IMR-90 (cell line): ENCODE measurements at regions not wholly inside any gene's neighbourhood (a gene's known extent, or its start where the extent isn't known, plus 50 kb on each side); places are given as distances from the start of the nearest gene placed in this dataset.

Experiments
- ATAC-seq: fragments of 200-7000 bp; cut with Tn5 transposase; 2 replicates; pipeline ENCODE4 v1.9.1; 2020; ENCODE audit warnings: low read depth, mild to moderate bottlenecking, moderate library complexity
- BruUV-seq: library from RNA; stranded (reverse); fragments of 400-500 nt; replicated peaks from 2 replicates; lab custom pipeline; 2021; lab: Mats Ljungman, UMichigan
- CTCF ChIA-PET: fragments of 300-600 bp; formaldehyde crosslinking; extraction: SDS; loops from one replicate; lab custom pipeline; 2021; ENCODE audit warnings: antibody characterized with exemption; lab: Yijun Ruan, JAX
- POLR2A ChIA-PET: fragments of 300-600 bp; sonication (Branson Sonifier 250); formaldehyde crosslinking; loops from one replicate; lab custom pipeline; 2022; ENCODE audit warnings: antibody characterized with exemption; ENCODE audit not compliant: unreplicated experiment; lab: Charles Lee
- DNase-seq: peaks from one replicate; pipeline ENCODE4 v3.0.0; 2013
- H2AFZ ChIP-seq: replicated peaks from 2 replicates; pipeline ENCODE3; 2013; ENCODE audit warnings: low read length, mild to moderate bottlenecking; ENCODE audit not compliant: poor library complexity
- H2AK5ac ChIP-seq: 2 replicates; pipeline ENCODE4 v1.6.1; 2013; ENCODE audit warnings: low read depth, low read length, inconsistent platforms
- H2AK9ac ChIP-seq: replicated peaks from 2 replicates; pipeline ENCODE3; 2013; ENCODE audit warnings: mild to moderate bottlenecking, low read depth, low read length, moderate library complexity; ENCODE audit not compliant: poor library complexity
- H2BK120ac ChIP-seq: 2 replicates; pipeline ENCODE4 v1.6.1; 2013; ENCODE audit warnings: low read depth, low read length, inconsistent platforms
- H2BK15ac ChIP-seq: 3 replicates; pipeline ENCODE4 v1.6.1; 2013; ENCODE audit warnings: low read depth, low read length, inconsistent platforms
- H2BK20ac ChIP-seq: 2 replicates; pipeline ENCODE4 v1.6.1; 2013; ENCODE audit warnings: low read depth, mild to moderate bottlenecking, inconsistent platforms, low read length, moderate library complexity
- H2BK5ac ChIP-seq: 2 replicates; pipeline ENCODE4 v1.6.1; 2013; ENCODE audit warnings: mild to moderate bottlenecking, low read depth, low read length, inconsistent platforms; ENCODE audit not compliant: poor library complexity, severe bottlenecking
- H3K14ac ChIP-seq: replicated peaks from 2 replicates; pipeline ENCODE4 v1.6.1; 2013; ENCODE audit warnings: low read depth, low read length, inconsistent platforms
- H3K18ac ChIP-seq: 2 replicates; pipeline ENCODE4 v1.6.1; 2013; ENCODE audit warnings: low read depth, low read length, control low read depth
- H3K23ac ChIP-seq: 2 replicates; pipeline ENCODE4 v1.6.1; 2013; ENCODE audit warnings: low read depth, low read length, inconsistent platforms
- H3K27ac ChIP-seq: 2 replicates; pipeline ENCODE4 v1.5.1; 2013; ENCODE audit warnings: mild to moderate bottlenecking, control low read depth, low read length; ENCODE audit not compliant: insufficient read depth
- H3K27me3 ChIP-seq: 2 replicates; pipeline ENCODE4 v1.6.1; 2013; ENCODE audit warnings: low read length; ENCODE audit not compliant: control insufficient read depth, insufficient read depth
- H3K36me3 ChIP-seq: 2 replicates; pipeline ENCODE4 v1.6.1; 2013; ENCODE audit warnings: low read length, mixed read lengths; ENCODE audit not compliant: control insufficient read depth, insufficient read depth
- H3K4ac ChIP-seq: 2 replicates; pipeline ENCODE4 v1.6.1; 2013; ENCODE audit warnings: low read depth, low read length, inconsistent platforms
- H3K4me1 ChIP-seq: 2 replicates; pipeline ENCODE4 v1.6.1; 2013; ENCODE audit warnings: low read length, mixed read lengths; ENCODE audit not compliant: control insufficient read depth, insufficient read depth
- H3K4me2 ChIP-seq: 2 replicates; pipeline ENCODE4 v1.6.1; 2013; ENCODE audit warnings: low read depth, mild to moderate bottlenecking, control low read depth, low read length, moderate library complexity
- H3K4me3 ChIP-seq: 2 replicates; pipeline ENCODE4 v1.5.1; 2013; ENCODE audit warnings: low read depth, mild to moderate bottlenecking, control low read depth, low read length, moderate library complexity; ENCODE audit not compliant: insufficient read depth
- H3K56ac ChIP-seq: 2 replicates; pipeline ENCODE4 v1.6.1; 2013; ENCODE audit warnings: low read length, inconsistent platforms; ENCODE audit not compliant: insufficient read depth; ENCODE audit errors: extremely low read depth
- H3K79me1 ChIP-seq, 2 experiments: 2 replicates each; pipeline ENCODE4 v1.6.1; 2013; ENCODE audit warnings: low read length in 2 of 2, inconsistent platforms in 1 of 2, low read depth in 1 of 2
- H3K9ac ChIP-seq: 2 replicates; pipeline ENCODE4 v1.6.1; 2013; ENCODE audit warnings: low read depth, low read length, control low read depth
- H3K9me1 ChIP-seq: 2 replicates; pipeline ENCODE4 v1.6.1; 2013; ENCODE audit warnings: low read length, inconsistent platforms; ENCODE audit not compliant: insufficient read depth
- H3K9me3 ChIP-seq: 2 replicates; pipeline ENCODE4 v1.6.1; 2013; ENCODE audit warnings: low read length; ENCODE audit not compliant: control insufficient read depth, insufficient read depth
- H4K20me1 ChIP-seq: 2 replicates; pipeline ENCODE4 v1.6.1; 2013; ENCODE audit warnings: low read length, inconsistent platforms; ENCODE audit not compliant: insufficient read depth
- H4K5ac ChIP-seq: 2 replicates; pipeline ENCODE4 v1.6.1; 2013; ENCODE audit warnings: mild to moderate bottlenecking, low read depth, low read length, control low read depth
- H4K8ac ChIP-seq, 2 experiments: 2 replicates each; pipeline ENCODE4 v1.6.1; 2013; ENCODE audit warnings: low read depth in 2 of 2, low read length in 2 of 2, control low read depth in 1 of 2, inconsistent platforms in 1 of 2
- H4K91ac ChIP-seq: 2 replicates; pipeline ENCODE4 v1.6.1; 2013; ENCODE audit warnings: low read depth, low read length, inconsistent platforms; ENCODE audit not compliant: insufficient read depth
- BHLHE40 ChIP-seq: fragments of 150-350 bp; IDR thresholded peaks from 2 replicates; pipeline ENCODE4 v1.6.1; 2016; ENCODE audit warnings: mild to moderate bottlenecking, low read depth, low read length
- CEBPB ChIP-seq: IDR thresholded peaks from 2 replicates; pipeline ENCODE4 v1.6.1; 2012; ENCODE audit warnings: low read depth, low read length, improper control_type of control experiment
- CHD1 ChIP-seq: IDR thresholded peaks from 2 replicates; pipeline ENCODE4 v1.6.1; 2012; ENCODE audit warnings: low read depth, low read length, improper control_type of control experiment
- FOS ChIP-seq: fragments of 150-350 bp; IDR thresholded peaks from 2 replicates; pipeline ENCODE4 v1.6.1; 2016; ENCODE audit warnings: low read depth, low read length
- MAFK ChIP-seq: IDR thresholded peaks from 2 replicates; pipeline ENCODE4 v1.6.1; 2012; ENCODE audit warnings: low read depth, low read length, improper control_type of control experiment
- MAZ ChIP-seq: IDR thresholded peaks from 2 replicates; pipeline ENCODE4 v1.6.1; 2012; ENCODE audit warnings: low read depth, mild to moderate bottlenecking, low read length, improper control_type of control experiment, moderate library complexity, borderline replicate concordance
- MXI1 ChIP-seq: IDR thresholded peaks from 2 replicates; pipeline ENCODE4 v1.6.1; 2012; ENCODE audit warnings: low read depth, mild to moderate bottlenecking, low read length, moderate library complexity, borderline replicate concordance
- NFE2L2 ChIP-seq: fragments of 150-350 bp; IDR thresholded peaks from 2 replicates; pipeline ENCODE4 v1.6.1; 2016; ENCODE audit warnings: low read depth, mild to moderate bottlenecking, low read length
- POLR2A ChIP-seq: IDR thresholded peaks from 2 replicates; pipeline ENCODE4 v1.6.1; 2012; ENCODE audit warnings: mild to moderate bottlenecking, low read depth, low read length
- RAD21 ChIP-seq: IDR thresholded peaks from 2 replicates; pipeline ENCODE4 v1.6.1; 2012; ENCODE audit warnings: low read length, improper control_type of control experiment
- RCOR1 ChIP-seq: IDR thresholded peaks from 2 replicates; pipeline ENCODE4 v1.6.1; 2012; ENCODE audit warnings: mild to moderate bottlenecking, low read length, improper control_type of control experiment; ENCODE audit not compliant: insufficient replicate concordance
- RFX5 ChIP-seq: IDR thresholded peaks from 2 replicates; pipeline ENCODE4 v1.8.0; 2012; ENCODE audit warnings: low read depth, mild to moderate bottlenecking, low read length, moderate library complexity
- SMC3 ChIP-seq: fragments of 150-350 bp; IDR thresholded peaks from 2 replicates; pipeline ENCODE4 v1.6.1; 2016; ENCODE audit warnings: low read depth, mild to moderate bottlenecking, antibody characterized with exemption, low read length, moderate library complexity
- WGBS, 2 experiments: methylation state at CpG; one replicate each; pipeline versions ENCODE4 v1.1.5 to v1.1.7; 2013; ENCODE audit warnings: missing lambda C conversion rate in 2 of 2; ENCODE audit not compliant: insufficient read length in 1 of 2; ENCODE audit errors: extremely low coverage in 2 of 2; 5-methylcytosine and 5-hydroxymethylcytosine counted together
- dilution Hi-C: fragments of 300-500 bp; cut with HindIII; formaldehyde crosslinking; loops from one replicate; pipeline ENCODE4 v1.14.3; 2018; ENCODE audit warnings: low sequenced_read_pairs; ENCODE audit not compliant: unreplicated experiment
- in situ Hi-C: fragments of 300-500 bp; cut with MboI; formaldehyde crosslinking; loops from 3 replicates; pipeline ENCODE4 v1.14.3; 2019; ENCODE audit warnings: low sequenced_read_pairs, inconsistent platforms, mixed read lengths
- intact Hi-C: fragments of 100-400 bp; cut with micrococcal nuclease; formaldehyde crosslinking; loops from 2 replicates; pipeline ENCODE4 v1.10.0; 2022
- TF ChIP-seq, protein P1 (sequence below): fragments of 150-350 bp; IDR thresholded peaks from 2 replicates; pipeline ENCODE4 v1.6.1; 2016; ENCODE audit warnings: low read depth, mild to moderate bottlenecking, low read length, moderate library complexity, borderline replicate concordance
- TF ChIP-seq, protein P2 (sequence below): conservative IDR thresholded peaks from 2 replicates; pipeline ENCODE4 v1.5.1; 2012; ENCODE audit warnings: mild to moderate bottlenecking, low read depth, low read length, improper control_type of control experiment
- TF ChIP-seq, protein P3 (sequence below): fragments of 150-350 bp; IDR thresholded peaks from 2 replicates; pipeline ENCODE4 v1.6.1; 2017; ENCODE audit warnings: mild to moderate bottlenecking, antibody characterized with exemption, low read length, low read depth

DNA sequence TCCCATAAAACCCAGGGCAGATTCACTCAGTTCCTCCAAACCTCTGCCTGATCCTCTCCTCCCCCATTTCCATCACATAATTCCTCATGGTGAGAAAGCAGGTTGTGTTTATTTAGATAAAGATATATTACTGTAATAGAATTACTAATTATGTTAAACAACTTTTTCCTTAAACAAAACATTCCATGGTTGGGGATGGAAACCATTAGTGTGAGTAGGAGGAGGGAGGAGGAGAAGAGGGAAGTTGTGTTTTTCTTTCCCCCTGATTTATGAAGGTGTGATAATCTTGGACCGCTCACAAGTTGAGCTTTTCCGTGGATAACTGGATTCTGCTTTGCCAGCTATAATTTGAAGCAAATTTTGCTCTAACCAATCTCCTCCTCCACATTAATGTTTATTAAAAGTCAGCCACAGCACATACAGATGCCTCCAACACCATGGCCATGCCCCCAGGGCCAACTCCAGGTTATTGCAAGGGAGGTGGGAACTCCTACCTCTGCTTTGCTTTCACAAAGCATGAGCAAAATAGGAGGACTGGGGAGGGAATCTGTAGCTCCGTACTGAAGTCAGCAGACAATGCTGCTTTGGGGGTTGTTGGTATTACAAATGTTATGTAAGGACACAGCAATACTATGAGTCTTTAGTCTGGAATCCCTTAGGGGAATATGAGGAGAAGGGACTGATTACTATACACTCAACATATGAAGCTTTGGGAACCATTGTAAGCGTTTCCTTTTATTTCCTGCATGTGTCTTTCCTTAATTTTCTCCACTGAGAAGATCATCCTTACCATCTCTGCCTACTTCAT is 542.0 kb downstream of the DHX35 start:
- H3K56ac ChIP-seq: no peak overlapping the region
- H2AK5ac ChIP-seq: no peak overlapping the region
- no peak overlapping the region for H2BK5ac ChIP-seq
- no peak for DNase-seq
- no CpG with 5 or more reads among the region's 4 CpGs for WGBS, 2 experiments
- ChIA-PET CTCF (no interaction called here), POLR2A (no interaction called here)
- in situ Hi-C loops (no loop called here), dilution Hi-C loops (no loop called here), intact Hi-C loops (no loop called here)
- H2BK20ac ChIP-seq: no peak overlapping the region
- no peaks in the 10 kb centered on the region for H3K4me1 ChIP-seq
- H3K4me3 ChIP-seq: no peak overlapping the region
- H3K9ac ChIP-seq: no peak overlapping the region
- no peak overlapping the region for H3K4me2 ChIP-seq
- BruUV-seq: no TSS peak
- no peak overlapping the region for H3K4ac ChIP-seq
- no peak overlapping the region for H3K27ac ChIP-seq
- no peak overlapping the region for H4K91ac ChIP-seq
- no peak overlapping the region for H2AFZ ChIP-seq
- H2BK120ac ChIP-seq: no peak overlapping the region
- H4K20me1 ChIP-seq: no peaks in the 10 kb centered on the region
- H4K8ac ChIP-seq: no peak overlapping the region
- TF ChIP-seq BHLHE40 (no peak), RFX5 (no peak), SMC3 (no peak), POLR2A (no peak), CEBPB (no peak), MAFK (no peak), MXI1 (no peak), RCOR1 (no peak), NFE2L2 (no peak), FOS (no peak), CHD1 (no peak), MAZ (no peak), RAD21 (no peak)
- TF ChIP-seq, protein P1, sequence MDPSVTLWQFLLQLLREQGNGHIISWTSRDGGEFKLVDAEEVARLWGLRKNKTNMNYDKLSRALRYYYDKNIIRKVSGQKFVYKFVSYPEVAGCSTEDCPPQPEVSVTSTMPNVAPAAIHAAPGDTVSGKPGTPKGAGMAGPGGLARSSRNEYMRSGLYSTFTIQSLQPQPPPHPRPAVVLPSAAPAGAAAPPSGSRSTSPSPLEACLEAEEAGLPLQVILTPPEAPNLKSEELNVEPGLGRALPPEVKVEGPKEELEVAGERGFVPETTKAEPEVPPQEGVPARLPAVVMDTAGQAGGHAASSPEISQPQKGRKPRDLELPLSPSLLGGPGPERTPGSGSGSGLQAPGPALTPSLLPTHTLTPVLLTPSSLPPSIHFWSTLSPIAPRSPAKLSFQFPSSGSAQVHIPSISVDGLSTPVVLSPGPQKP: no peak
- TF ChIP-seq, protein P2, sequence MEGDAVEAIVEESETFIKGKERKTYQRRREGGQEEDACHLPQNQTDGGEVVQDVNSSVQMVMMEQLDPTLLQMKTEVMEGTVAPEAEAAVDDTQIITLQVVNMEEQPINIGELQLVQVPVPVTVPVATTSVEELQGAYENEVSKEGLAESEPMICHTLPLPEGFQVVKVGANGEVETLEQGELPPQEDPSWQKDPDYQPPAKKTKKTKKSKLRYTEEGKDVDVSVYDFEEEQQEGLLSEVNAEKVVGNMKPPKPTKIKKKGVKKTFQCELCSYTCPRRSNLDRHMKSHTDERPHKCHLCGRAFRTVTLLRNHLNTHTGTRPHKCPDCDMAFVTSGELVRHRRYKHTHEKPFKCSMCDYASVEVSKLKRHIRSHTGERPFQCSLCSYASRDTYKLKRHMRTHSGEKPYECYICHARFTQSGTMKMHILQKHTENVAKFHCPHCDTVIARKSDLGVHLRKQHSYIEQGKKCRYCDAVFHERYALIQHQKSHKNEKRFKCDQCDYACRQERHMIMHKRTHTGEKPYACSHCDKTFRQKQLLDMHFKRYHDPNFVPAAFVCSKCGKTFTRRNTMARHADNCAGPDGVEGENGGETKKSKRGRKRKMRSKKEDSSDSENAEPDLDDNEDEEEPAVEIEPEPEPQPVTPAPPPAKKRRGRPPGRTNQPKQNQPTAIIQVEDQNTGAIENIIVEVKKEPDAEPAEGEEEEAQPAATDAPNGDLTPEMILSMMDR: no peak
- TF ChIP-seq, protein P3, sequence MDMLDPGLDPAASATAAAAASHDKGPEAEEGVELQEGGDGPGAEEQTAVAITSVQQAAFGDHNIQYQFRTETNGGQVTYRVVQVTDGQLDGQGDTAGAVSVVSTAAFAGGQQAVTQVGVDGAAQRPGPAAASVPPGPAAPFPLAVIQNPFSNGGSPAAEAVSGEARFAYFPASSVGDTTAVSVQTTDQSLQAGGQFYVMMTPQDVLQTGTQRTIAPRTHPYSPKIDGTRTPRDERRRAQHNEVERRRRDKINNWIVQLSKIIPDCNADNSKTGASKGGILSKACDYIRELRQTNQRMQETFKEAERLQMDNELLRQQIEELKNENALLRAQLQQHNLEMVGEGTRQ: no peak
- H3K9me1 ChIP-seq: no peaks in the 10 kb centered on the region
- H3K14ac ChIP-seq: no peak overlapping the region
- H3K27me3 ChIP-seq: no peaks in the 10 kb centered on the region
- peaks cover 11% of the 10 kb centered on the region for H3K9me3 ChIP-seq
- no peak overlapping the region for H2BK15ac ChIP-seq
- no peak for ATAC-seq
- no peaks in the 10 kb centered on the region for H3K79me1 ChIP-seq
- no peak overlapping the region for H2AK9ac ChIP-seq
- no peaks in the 10 kb centered on the region for H3K36me3 ChIP-seq
- no peak overlapping the region for H3K18ac ChIP-seq
- no peak overlapping the region for H4K5ac ChIP-seq
- no peak overlapping the region for H3K23ac ChIP-seq
